CD1c-positive myeloid dendritic cell (primary cell): ENCODE measurements at regions not wholly inside any gene's neighbourhood (a gene's known extent, or its start where the extent isn't known, plus 50 kb on each side); places are given as distances from the start of the nearest gene placed in this dataset.

Source experiments
- DNase-seq: peaks from one replicate; pipeline ENCODE4 v3.0.0-alpha.2; 2016; ENCODE audit errors: extremely low spot score

DNA sequence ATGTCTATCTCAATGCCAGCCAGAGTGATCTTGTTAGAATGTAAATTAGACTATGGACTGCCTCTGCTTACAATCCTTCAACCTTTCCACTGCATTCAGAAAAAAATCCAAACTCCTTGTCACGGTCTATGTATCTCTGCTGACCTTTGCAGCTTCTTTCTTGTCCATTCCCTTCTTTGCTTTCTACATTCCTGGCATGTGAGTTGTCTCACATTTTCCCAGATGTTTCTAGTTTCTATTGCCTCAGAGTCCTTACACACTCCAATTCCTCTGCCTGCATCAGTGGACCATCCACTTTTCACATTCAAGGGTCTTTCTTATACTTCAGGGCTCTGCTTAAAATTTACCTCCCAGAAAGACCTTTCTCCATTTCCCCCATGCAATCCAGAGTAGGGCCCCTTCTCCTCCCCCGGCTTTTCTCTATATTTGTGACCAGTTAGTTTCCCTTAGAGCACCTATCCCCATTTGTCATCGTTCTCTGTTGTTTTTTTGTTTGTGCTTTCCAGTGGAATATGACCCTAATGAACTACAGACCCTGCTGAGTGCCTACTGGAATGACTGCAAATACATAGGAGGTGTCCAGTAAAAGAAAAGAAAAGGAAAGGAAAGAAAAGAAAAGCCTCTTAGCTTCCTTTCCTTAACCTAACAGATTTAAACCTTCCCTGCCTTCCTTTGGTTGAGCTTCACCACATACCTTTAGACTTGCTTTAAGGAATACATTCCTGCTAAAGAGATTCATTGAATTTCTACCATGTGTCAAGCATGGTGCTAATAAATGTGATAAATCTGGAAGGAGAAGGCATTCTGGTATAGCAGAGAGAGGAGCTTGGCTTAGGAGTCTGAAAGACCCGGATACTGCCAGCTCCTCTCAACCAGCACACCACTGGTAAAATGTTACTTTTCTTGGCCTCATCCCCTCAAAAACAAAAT, 102.0 kb downstream of the DIRAS3 start:
- no peak for DNase-seq

GRCh38 chr1:67947114-67947513, 103.3 kb downstream of the DIRAS3 start:
- no peak for DNase-seq

- no peak for DNase-seq
Measured at GRCh38 chr1:67945733-67946374, 104.6 kb downstream of the DIRAS3 start.

GRCh38 chr1:67942274-67942673, 108.2 kb downstream of the DIRAS3 start:
- no peak for DNase-seq

DNA sequence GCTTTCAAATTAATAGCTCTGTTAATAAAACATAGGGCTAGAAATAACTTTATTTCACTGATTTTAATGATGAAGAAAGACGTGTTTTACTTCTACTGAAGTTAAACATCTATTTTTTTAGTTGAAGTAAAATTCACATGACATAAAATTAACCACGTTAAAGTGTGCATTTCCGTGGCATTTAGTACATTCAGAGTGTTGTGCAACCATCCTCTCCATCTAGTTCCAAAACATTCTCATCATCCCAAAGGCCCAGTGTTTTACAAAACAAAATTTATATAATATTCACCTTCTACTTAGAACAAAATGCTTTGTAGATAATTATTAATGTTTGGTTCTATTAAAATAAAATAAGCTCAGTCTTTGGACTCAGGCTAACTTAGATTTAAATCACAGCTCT, 108.5 kb upstream of the GNG12 start:
- no peak for DNase-seq

- DNase-seq: no peak
Measured at GRCh38 chr1:67941155-67941554, 107.9 kb upstream of the GNG12 start.

DNA sequence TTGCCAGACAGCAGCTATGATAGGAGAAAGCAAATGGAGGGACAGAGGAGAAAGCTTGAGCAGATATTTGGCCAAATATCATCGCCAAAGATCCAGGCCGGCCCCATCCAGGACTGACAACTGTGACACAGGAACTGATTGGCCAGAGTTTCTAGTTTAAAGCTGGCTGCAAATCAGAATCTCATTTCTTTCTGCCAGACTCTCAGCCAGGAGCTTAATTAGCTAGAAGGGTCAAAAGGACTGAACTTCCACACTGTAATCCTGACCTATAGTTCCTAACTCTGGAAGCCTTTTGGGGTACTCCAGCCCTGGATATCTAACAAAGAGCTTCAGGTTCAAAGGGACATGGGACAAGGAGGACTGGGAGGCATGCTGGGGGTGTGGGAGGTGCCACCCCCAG, 106.7 kb upstream of the GNG12 start:
- no peak for DNase-seq

GRCh38 chr1:67939186-67939743, 106.0 kb upstream of the GNG12 start:
- no peak for DNase-seq

DNA sequence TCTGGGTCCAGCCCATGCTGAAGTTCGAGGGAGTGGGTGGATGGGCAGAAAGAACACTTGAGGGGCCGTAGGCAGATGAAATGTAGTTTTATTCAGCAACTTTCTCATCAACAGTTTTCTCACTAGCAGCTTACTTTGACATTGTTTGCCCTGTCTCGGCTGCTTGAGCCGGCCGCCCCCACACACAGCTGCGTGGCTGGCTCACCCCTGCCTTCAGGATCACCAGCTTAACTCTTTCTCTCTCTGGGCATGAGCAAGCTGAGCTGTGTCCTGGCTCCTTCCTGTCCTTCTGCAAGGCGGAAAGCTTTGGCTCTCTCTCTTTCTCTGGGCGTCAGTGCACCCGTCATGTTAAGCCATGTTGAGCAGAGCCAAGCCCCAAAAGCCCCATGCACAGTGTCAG, 104.4 kb upstream of the GNG12 start:
- no peak for DNase-seq

GRCh38 chr1:67937010-67937409, 103.7 kb upstream of the GNG12 start:
- no peak for DNase-seq

- no peak for DNase-seq
Measured at GRCh38 chr1:67935560-67935959, 102.3 kb upstream of the GNG12 start.

DNA sequence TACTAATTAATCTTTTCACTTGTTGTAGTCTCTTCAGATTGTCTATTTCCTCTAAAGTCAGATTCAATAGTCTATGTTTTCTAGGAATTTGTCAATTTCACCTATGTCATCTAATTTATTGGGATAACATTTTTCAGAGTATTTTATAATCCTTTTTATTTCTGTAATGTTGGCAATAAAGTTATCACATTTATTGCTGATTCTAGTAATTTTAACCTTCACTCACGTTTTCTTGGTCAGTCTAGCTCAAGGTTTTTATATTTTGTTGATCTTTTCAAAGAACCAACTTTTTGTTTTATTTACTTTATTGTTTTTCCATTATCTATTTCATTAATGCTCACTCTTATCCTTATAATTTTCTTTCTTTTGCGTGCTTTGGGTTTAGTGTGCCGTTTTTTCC, 97.9 kb upstream of the GNG12 start:
- no peak for DNase-seq

DNA sequence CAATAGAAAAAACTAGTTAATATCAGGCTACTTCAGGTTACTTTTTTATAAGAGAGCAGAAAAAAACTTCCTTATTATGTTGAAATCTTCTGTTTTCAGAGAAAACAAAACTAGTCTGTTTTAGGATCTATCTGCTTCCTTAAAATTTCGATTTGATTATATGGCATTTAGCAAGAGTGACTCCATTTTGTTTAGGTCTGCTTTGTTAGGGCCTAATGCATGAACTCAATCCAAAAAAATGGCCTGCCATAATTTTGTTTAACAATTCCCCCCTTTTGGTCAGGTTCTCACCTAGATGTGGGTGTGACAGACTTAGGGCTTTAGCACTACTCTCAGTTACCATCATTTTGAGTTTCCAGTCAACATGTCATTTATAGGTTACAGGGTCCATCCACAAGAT, 89.8 kb upstream of the GNG12 start:
- DNase-seq: no peak

DNA sequence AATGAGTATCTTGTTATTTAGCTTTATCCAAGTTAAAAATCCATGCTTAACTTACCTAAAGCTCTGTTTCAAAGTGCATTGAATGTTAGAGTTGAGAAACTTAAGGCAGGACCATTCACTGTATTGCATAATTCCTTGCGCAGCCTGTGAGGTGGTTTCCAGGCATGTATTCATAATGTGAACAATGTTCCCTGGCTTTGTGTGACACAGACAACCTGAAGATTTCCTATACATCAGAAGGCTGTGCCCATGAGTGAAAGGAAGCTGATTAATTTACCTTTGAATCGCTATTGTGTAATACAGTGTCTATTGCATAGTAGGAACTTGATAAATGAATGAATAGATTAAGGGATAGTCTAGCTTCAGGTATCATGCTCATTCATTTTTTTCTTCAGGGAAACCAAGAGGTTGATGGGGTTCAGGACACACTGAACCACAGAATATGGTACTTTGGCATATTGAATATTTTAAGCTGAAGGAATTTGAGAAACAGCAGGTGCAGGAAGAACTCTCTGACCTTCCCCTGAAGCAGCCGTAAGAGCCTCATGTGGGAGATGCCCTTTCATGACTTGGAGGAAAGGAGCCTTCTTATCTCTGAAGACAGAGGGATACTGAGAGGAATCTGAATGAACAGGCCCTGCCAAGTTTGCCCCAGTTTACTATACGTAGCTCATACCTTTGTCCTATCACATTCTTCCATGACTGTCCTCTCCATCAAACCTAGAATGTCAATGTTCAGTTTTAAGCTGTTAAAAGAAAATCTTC, 88.6 kb upstream of the GNG12 start:
- DNase-seq: no peak

DNA sequence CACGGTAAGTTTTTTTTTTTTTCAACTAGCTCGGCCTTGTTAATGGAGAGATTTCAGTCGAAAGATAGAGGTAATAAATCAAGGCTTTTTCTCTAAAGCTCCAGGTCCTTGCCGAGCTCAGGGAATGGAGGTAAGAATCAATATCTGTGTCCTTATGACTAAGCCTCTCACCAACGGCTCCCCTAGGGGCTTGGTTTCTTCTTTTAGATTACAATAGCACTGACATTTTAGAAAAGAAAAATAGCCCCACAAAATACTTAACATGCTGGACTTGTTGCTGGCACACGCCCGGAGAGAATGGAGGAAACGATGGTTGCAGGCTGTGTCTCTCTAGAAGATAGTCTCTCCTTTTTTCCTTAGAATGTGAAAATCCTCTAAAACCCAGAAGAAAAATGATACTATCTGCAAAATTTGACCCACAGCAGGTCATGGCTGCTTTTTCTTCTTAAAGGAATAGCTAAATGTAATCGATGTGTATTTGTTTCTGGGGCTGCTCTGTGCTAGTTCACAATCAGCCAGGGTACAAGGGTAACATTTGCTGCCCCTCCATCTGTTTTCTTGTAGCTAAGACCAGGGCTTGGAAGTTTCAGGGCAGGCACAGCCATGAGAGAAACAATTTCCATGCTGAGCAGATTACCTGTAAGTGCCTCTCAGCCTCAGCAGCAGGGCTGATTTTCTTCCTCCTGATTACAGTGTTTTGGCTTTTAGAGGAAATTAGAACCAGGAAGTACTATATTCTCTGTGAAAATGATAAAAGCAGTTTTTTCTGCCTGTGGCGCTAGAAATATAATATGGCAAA, 86.2 kb upstream of the GNG12 start:
- DNase-seq: no peak

DNA sequence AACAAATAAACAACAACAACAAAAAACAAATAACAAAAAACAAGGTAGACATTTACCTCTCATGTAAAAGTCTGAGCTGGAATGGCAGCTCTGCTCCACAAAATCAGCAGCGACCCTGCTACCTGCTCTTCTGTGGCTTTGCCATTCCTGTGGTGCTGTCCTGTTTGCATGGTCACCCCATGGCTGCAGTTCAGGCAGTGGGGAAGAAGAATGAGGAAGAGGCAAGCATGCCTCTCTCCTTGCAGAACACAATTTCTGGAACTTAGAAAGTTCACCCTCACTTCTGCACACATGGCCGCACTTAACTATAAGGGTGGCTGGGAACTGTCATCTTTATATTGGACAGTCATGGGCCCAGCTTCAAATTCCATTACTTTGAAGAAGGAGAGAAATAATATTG, 84.8 kb upstream of the GNG12 start:
- no peak for DNase-seq

- no peak for DNase-seq
Measured at GRCh38 chr1:67917006-67917405, 83.7 kb upstream of the GNG12 start.

GRCh38 chr1:67916140-67916886, 83.0 kb upstream of the GNG12 start:
- DNase-seq: no peak

DNA sequence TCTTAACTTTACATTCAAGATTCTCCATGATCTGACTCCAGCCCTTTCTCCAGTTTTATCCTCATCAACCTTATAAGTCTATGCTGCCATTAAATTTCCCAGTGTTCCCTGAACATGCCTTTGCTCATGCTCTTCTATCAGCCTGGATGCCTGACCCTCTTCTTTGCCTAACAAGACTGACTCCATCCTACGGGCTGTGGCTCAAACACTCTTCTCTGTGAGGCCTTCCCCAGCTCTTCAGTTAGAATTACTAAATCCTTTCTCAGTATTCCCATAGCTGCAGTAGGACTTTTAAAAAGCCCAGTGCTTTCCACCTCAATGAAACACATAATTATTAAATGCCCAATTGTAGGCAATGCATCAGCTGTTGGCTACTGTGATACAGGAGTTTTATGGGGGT, 76.5 kb upstream of the GNG12 start:
- DNase-seq: no peak

- no peak for DNase-seq
Measured at GRCh38 chr1:67908250-67908936, 75.1 kb upstream of the GNG12 start.
